HepG2 (cell line): ENCODE measurements at regions not wholly inside any gene's neighbourhood (a gene's known extent, or its start where the extent isn't known, plus 50 kb on each side); places are given as distances from the start of the nearest gene placed in this dataset.

Experiments used
- CTCF ChIP-seq: sonication (generic); formaldehyde crosslinking; IDR thresholded peaks from 2 replicates; pipeline ENCODE4 v1.5.0; 2020; ENCODE audit warnings: mild to moderate bottlenecking, missing genetic modification reagents, moderate library complexity
- EP300 ChIP-seq, 3 experiments: sonication (generic) in 1 of 3; formaldehyde crosslinking in 1 of 3; IDR thresholded peaks; 2 replicates each; pipeline versions ENCODE4 v1.5.1 to v1.6.1; 2011 to 2020; ENCODE audit warnings: low read depth in 2 of 3, low read length in 2 of 3, borderline replicate concordance in 1 of 3, improper control_type of control experiment in 1 of 3, mild to moderate bottlenecking in 1 of 3, missing genetic modification reagents in 1 of 3, moderate library complexity in 1 of 3
- GABPA ChIP-seq, 2 experiments: IDR thresholded peaks; 2 replicates each; pipeline ENCODE4 v1.6.1; 2011 to 2016; ENCODE audit warnings: low read depth in 2 of 2, low read length in 1 of 2, missing biosample characterization in 1 of 2, missing genetic modification characterization in 1 of 2
- HNRNPK ChIP-seq: fragments of 200-400 bp; formaldehyde crosslinking; IDR thresholded peaks from 2 replicates; pipeline ENCODE4 v1.6.1; 2018; ENCODE audit warnings: low read length, low read depth, moderate library complexity, mild to moderate bottlenecking; ENCODE audit not compliant: poor library complexity, severe bottlenecking
- MIER2 ChIP-seq: IDR thresholded peaks from 2 replicates; pipeline ENCODE4 v1.6.1; 2016; ENCODE audit warnings: missing biosample characterization, missing genetic modification reagents
- MLX ChIP-seq: IDR thresholded peaks from 2 replicates; pipeline ENCODE4 v1.6.1; 2016
- POLR2A ChIP-seq, 2 experiments: IDR thresholded peaks; 2 replicates each; pipeline ENCODE4 v1.6.1; 2011; ENCODE audit warnings: low read depth in 2 of 2, low read length in 2 of 2, mild to moderate bottlenecking in 1 of 2, moderate library complexity in 1 of 2; ENCODE audit not compliant: insufficient read depth in 1 of 2
- SAFB2 ChIP-seq: sonication (generic); formaldehyde crosslinking; IDR thresholded peaks from 2 replicates; pipeline ENCODE4 v1.5.1; 2020; ENCODE audit warnings: missing genetic modification reagents, low read depth, mild to moderate bottlenecking, borderline replicate concordance
- ZNF263 ChIP-seq: sonication (generic); formaldehyde crosslinking; IDR thresholded peaks from 2 replicates; pipeline ENCODE4 v1.4.0; 2020; ENCODE audit warnings: missing genetic modification reagents
- ZSCAN29 ChIP-seq: sonication (generic); formaldehyde crosslinking; conservative IDR thresholded peaks from 2 replicates; pipeline ENCODE4 v1.4.0; 2020; ENCODE audit warnings: mild to moderate bottlenecking, missing genetic modification reagents
- TF ChIP-seq, protein P1 (sequence below): sonication (generic); formaldehyde crosslinking; IDR thresholded peaks from 2 replicates; pipeline ENCODE4 v1.8.0; 2022; ENCODE audit warnings: low read depth, missing genetic modification reagents

DNA sequence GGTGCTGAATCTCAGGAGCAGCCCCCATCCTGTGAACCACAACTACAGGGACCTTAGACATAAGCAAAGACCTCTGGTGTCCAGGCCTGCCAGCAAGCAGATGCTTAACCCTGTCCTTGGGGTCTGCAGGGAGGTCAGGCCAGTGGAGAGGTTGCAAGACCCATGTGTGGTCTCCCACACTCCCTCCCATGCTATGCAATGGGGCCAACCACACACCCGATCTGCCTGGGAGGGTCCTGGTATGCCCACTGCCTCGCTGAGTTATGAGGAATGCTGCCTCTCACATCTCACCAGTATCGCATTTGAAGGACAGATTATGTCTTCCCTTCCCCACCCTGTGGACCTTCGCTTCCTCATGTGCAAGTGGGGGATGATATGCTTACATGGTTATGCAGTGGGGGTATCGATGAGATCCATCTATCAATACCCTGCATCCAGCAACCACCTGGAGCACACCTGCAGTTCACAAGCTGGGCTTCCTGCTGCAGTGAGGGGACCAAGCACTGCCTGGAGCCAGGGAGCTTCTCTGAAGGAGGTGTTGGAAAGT, 191.6 kb downstream of the ZNF716 start:
- no peak for TF ChIP-seq GABPA (IDR thresholded peaks at IDR 0.05; ENCODE audit: low read depth, low read length)
- TF ChIP-seq GABPA (CRISPR knock-in tag; IDR thresholded peaks at IDR 0.05; ENCODE audit: low read depth), result no peak
- TF ChIP-seq HNRNPK, result no peak
- TF ChIP-seq MLX, result no peak
- TF ChIP-seq SAFB2 (CRISPR knock-in tag), result no peak
- TF ChIP-seq CTCF, result no peak
- no peak for TF ChIP-seq MIER2 (CRISPR knock-in tag)
- TF ChIP-seq EP300 (IDR thresholded peaks at IDR 0.05; ENCODE audit: low read depth in 2 of 2, low read length in 2 of 2), result no peak
- TF ChIP-seq EP300 (CRISPR knock-in tag; IDR thresholded peaks at IDR 0.05; ENCODE audit: borderline replicate concordance), result no peak
- TF ChIP-seq, protein P1, sequence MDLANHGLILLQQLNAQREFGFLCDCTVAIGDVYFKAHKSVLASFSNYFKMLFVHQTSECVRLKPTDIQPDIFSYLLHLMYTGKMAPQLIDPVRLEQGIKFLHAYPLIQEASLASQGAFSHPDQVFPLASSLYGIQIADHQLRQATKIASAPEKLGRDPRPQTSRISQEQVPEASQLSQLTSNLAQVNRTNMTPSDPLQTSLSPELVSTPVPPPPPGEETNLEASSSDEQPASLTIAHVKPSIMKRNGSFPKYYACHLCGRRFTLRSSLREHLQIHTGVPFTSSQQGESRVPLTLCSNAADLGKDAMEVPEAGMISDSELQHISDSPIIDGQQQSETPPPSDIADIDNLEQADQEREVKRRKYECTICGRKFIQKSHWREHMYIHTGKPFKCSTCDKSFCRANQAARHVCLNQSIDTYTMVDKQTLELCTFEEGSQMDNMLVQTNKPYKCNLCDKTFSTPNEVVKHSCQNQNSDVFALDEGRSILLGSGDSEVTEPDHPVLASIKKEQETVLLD (CRISPR knock-in tag), result no peak
- TF ChIP-seq ZSCAN29 (CRISPR knock-in tag), result no peak
- TF ChIP-seq POLR2A (IDR thresholded peaks at IDR 0.05; ENCODE audit: insufficient read depth in 1 of 2, low read depth in 2 of 2, low read length in 2 of 2), result no peak
- no peak for TF ChIP-seq ZNF263
